Panc1 (cell line): ENCODE measurements at regions not wholly inside any gene's neighbourhood (a gene's known extent, or its start where the extent isn't known, plus 50 kb on each side); places are given as distances from the start of the nearest gene placed in this dataset.

Experiments
- ATAC-seq: fragments of 200-7000 bp; cut with Tn5 transposase; 2 replicates; pipeline ENCODE4 v1.9.1; 2020; ENCODE audit warnings: mild to moderate bottlenecking, moderate library complexity
- BruUV-seq: library from RNA; stranded (reverse); fragments of 400-500 nt; replicated peaks from 2 replicates; lab custom pipeline; 2021; lab: Mats Ljungman, UMichigan
- CTCF ChIA-PET: fragments of 300-600 bp; sonication (Branson Sonifier 250); formaldehyde crosslinking; loops from one replicate; lab custom pipeline; 2022; ENCODE audit warnings: antibody characterized with exemption; lab: Charles Lee
- POLR2A ChIA-PET: fragments of 300-600 bp; sonication (Branson Sonifier 250); formaldehyde crosslinking; loops from one replicate; lab custom pipeline; 2022; ENCODE audit warnings: antibody characterized with exemption; lab: Charles Lee
- DNase-seq: peaks from one replicate; pipeline ENCODE4 v3.0.0-alpha.2; 2010; ENCODE audit warnings: low read depth, low spot score
- H3K27ac ChIP-seq: 2 replicates; pipeline ENCODE4 v1.5.1; 2011; ENCODE audit warnings: mild to moderate bottlenecking, low read length, inconsistent platforms
- H3K27me3 ChIP-seq: fragments of 200-500 bp; sonication (Bioruptor generic); 2 replicates; pipeline ENCODE4 v1.6.0; 2014; ENCODE audit warnings: low read length, inconsistent platforms; ENCODE audit not compliant: control insufficient read depth, insufficient read depth
- H3K36me3 ChIP-seq: fragments of 200-500 bp; sonication (Bioruptor generic); 2 replicates; pipeline ENCODE4 v1.5.1; 2014; ENCODE audit warnings: inconsistent platforms, mild to moderate bottlenecking, low read length, moderate library complexity; ENCODE audit not compliant: control insufficient read depth, insufficient read depth
- H3K4me1 ChIP-seq: 2 replicates; pipeline ENCODE4 v1.5.1; 2011; ENCODE audit warnings: inconsistent platforms, mild to moderate bottlenecking, low read length, moderate library complexity; ENCODE audit not compliant: control insufficient read depth, insufficient read depth
- H3K4me3 ChIP-seq, 2 experiments: 2 replicates each; pipeline ENCODE4 v1.5.1; 2011 to 2012; ENCODE audit warnings: low read depth in 2 of 2, low read length in 2 of 2, mild to moderate bottlenecking in 2 of 2, inconsistent platforms in 1 of 2, moderate library complexity in 1 of 2
- H3K9me3 ChIP-seq: fragments of 200-500 bp; sonication (Bioruptor generic); 2 replicates; pipeline ENCODE4 v1.5.1; 2014; ENCODE audit warnings: low read depth, mild to moderate bottlenecking, inconsistent platforms, low read length, moderate library complexity; ENCODE audit not compliant: control insufficient read depth, insufficient read depth
- CTCF ChIP-seq: fragments of 450-650 bp; IDR thresholded peaks from 2 replicates; pipeline ENCODE4 v1.5.1; 2017; ENCODE audit warnings: mild to moderate bottlenecking
- POLR2AphosphoS5 ChIP-seq: IDR thresholded peaks from 2 replicates; pipeline ENCODE4 v1.6.1; 2012; ENCODE audit warnings: mild to moderate bottlenecking, low read depth, low read length, moderate library complexity
- REST ChIP-seq, 2 experiments: IDR thresholded peaks; 2 replicates each; pipeline ENCODE4 v1.6.1; 2011 to 2012; ENCODE audit warnings: low read depth in 2 of 2, control low read depth in 1 of 2, low read length in 1 of 2, mild to moderate bottlenecking in 1 of 2, moderate library complexity in 1 of 2; ENCODE audit not compliant: insufficient read depth in 1 of 2
- SIN3A ChIP-seq: IDR thresholded peaks from 2 replicates; pipeline ENCODE4 v1.6.1; 2012; ENCODE audit warnings: low read depth, mild to moderate bottlenecking, low read length, moderate library complexity, borderline replicate concordance; ENCODE audit not compliant: insufficient read depth
- TCF7L2 ChIP-seq: IDR thresholded peaks from 2 replicates; pipeline ENCODE4 v1.6.1; 2011; ENCODE audit warnings: mild to moderate bottlenecking, low read depth, low read length, inconsistent platforms
- in situ Hi-C: cut with HindIII; loops from 2 replicates; pipeline ENCODE4 v1.10.0; 2016; ENCODE audit warnings: low sequenced_read_pairs, low pct_unique_long_range_greater_than_20kb
- intact Hi-C: fragments of 100-400 bp; cut with micrococcal nuclease; formaldehyde crosslinking; loops from one replicate; pipeline ENCODE4 v1.10.0; 2022; ENCODE audit not compliant: unreplicated experiment

- in situ Hi-C loops (no loop called here), intact Hi-C loops (no loop called here)
- DNase-seq, result no peak
- Histone ChIP-seq H3K4me3 (no peak overlapping the region), H3K36me3 (no peaks in the 10 kb centered on the region), H3K9me3 (no peaks in the 10 kb centered on the region), H3K27me3 (no peaks in the 10 kb centered on the region), H3K4me1 (no peaks in the 10 kb centered on the region), H3K27ac (no peak overlapping the region)
- ATAC-seq, result no peak; the same call in 1 of the 2 replicates
- ChIA-PET CTCF (no interaction called here), POLR2A (no interaction called here)
- peak; percentile 73 for TF ChIP-seq CTCF
- no peak for TF ChIP-seq REST (IDR thresholded peaks at IDR 0.05; ENCODE audit: insufficient read depth in 1 of 2, low read depth in 2 of 2, low read length in 1 of 2)
- no TSS peak for BruUV-seq
Measured at GRCh38 chr16:77599793-77600415, 122.4 kb upstream of the NUDT7 start.

- no TSS peak for BruUV-seq
- H3K27ac ChIP-seq, result no peak overlapping the region
- DNase-seq, result no peak
- H3K4me1 ChIP-seq, result no peaks in the 10 kb centered on the region
- POLR2A ChIA-PET, result no interaction called here
- H3K27me3 ChIP-seq, result no peaks in the 10 kb centered on the region
- CTCF ChIA-PET, result no interaction called here
- ATAC-seq, result no peak
- no peak for TF ChIP-seq SIN3A
- no peak for TF ChIP-seq POLR2AphosphoS5
- no peak for TF ChIP-seq TCF7L2
- no peak for TF ChIP-seq REST (IDR thresholded peaks at IDR 0.05; ENCODE audit: insufficient read depth in 1 of 2, low read depth in 2 of 2, low read length in 1 of 2)
- TF ChIP-seq CTCF, result no peak
- intact Hi-C loops, result no loop called here
- no peaks in the 10 kb centered on the region for H3K9me3 ChIP-seq
- no peak overlapping the region for H3K4me3 ChIP-seq
- no peaks in the 10 kb centered on the region for H3K36me3 ChIP-seq
- in situ Hi-C loops, result no loop called here
Measured at GRCh38 chr16:77600555-77600954, 121.8 kb upstream of the NUDT7 start.
